Endothelial cell (in vitro differentiated cells): ENCODE measurements at regions not wholly inside any gene's neighbourhood (a gene's known extent, or its start where the extent isn't known, plus 50 kb on each side); places are given as distances from the start of the nearest gene placed in this dataset.

Experiments used
- DNase-seq: peaks from one replicate; pipeline ENCODE4 v3.0.0; 2021; ENCODE audit warnings: low spot score
- H3K27ac Mint-ChIP-seq: one replicate; pipeline ENCODE4 v1.8.0; 2021; ENCODE audit warnings: mixed read lengths, inconsistent platforms; ENCODE audit not compliant: unreplicated experiment
- H3K27me3 Mint-ChIP-seq: one replicate; pipeline ENCODE4 v1.8.0; 2021; ENCODE audit warnings: mild to moderate bottlenecking, moderate library complexity, mixed read lengths, inconsistent platforms; ENCODE audit not compliant: unreplicated experiment
- H3K36me3 Mint-ChIP-seq: one replicate; pipeline ENCODE4 v1.8.0; 2021; ENCODE audit warnings: mild to moderate bottlenecking, low read depth, mixed read lengths, inconsistent platforms; ENCODE audit not compliant: unreplicated experiment
- H3K4me1 Mint-ChIP-seq: one replicate; pipeline ENCODE4 v1.8.0; 2021; ENCODE audit warnings: mild to moderate bottlenecking, mixed read lengths, inconsistent platforms; ENCODE audit not compliant: unreplicated experiment
- H3K4me3 Mint-ChIP-seq: one replicate; pipeline ENCODE4 v1.8.0; 2021; ENCODE audit warnings: mild to moderate bottlenecking, mixed read lengths, inconsistent platforms; ENCODE audit not compliant: unreplicated experiment
- H3K9me3 Mint-ChIP-seq: one replicate; pipeline ENCODE4 v1.8.0; 2021; ENCODE audit warnings: mixed read lengths, inconsistent platforms; ENCODE audit not compliant: unreplicated experiment
- CTCF ChIP-seq: fragments of 200-600 bp; sonication (generic); IDR thresholded peaks from one replicate; pipeline ENCODE4 v1.5.0; 2021; ENCODE audit warnings: antibody characterized with exemption; ENCODE audit not compliant: unreplicated experiment

- no peak for DNase-seq
- no peaks in the 10 kb centered on the region for H3K27me3 Mint-ChIP-seq
- no peaks in the 10 kb centered on the region for H3K4me1 Mint-ChIP-seq
- TF ChIP-seq CTCF = no peak
- H3K36me3 Mint-ChIP-seq = no peaks in the 10 kb centered on the region
- no peak overlapping the region for H3K27ac Mint-ChIP-seq
- H3K4me3 Mint-ChIP-seq = no peak overlapping the region
- no peaks in the 10 kb centered on the region for H3K9me3 Mint-ChIP-seq
Measured at GRCh38 chr5:94086194-94086593, 344.8 kb upstream of the POU5F2 start.

GRCh38 chr5:94082405-94082804, 341.0 kb upstream of the POU5F2 start:
- Mint-ChIP-seq H3K4me1 (no peaks in the 10 kb centered on the region), H3K4me3 (no peak overlapping the region), H3K27ac (no peak overlapping the region), H3K36me3 (no peaks in the 10 kb centered on the region), H3K9me3 (no peaks in the 10 kb centered on the region), H3K27me3 (no peaks in the 10 kb centered on the region)
- DNase-seq = no peak
- no peak for TF ChIP-seq CTCF

GRCh38 chr5:94081088-94081487, 339.7 kb upstream of the POU5F2 start:
- DNase-seq = no peak
- no peaks in the 10 kb centered on the region for H3K27me3 Mint-ChIP-seq
- H3K4me1 Mint-ChIP-seq = no peaks in the 10 kb centered on the region
- no peak overlapping the region for H3K4me3 Mint-ChIP-seq
- no peak for TF ChIP-seq CTCF
- no peak overlapping the region for H3K27ac Mint-ChIP-seq
- no peaks in the 10 kb centered on the region for H3K36me3 Mint-ChIP-seq
- H3K9me3 Mint-ChIP-seq = no peaks in the 10 kb centered on the region

- Mint-ChIP-seq H3K36me3 (no peaks in the 10 kb centered on the region), H3K27me3 (peaks cover 2% of the 10 kb centered on the region), H3K4me3 (no peak overlapping the region), H3K9me3 (no peaks in the 10 kb centered on the region), H3K27ac (no peak overlapping the region), H3K4me1 (no peaks in the 10 kb centered on the region)
- DNase-seq = no peak
- no peak for TF ChIP-seq CTCF
Measured at GRCh38 chr5:94080390-94080789, 339.0 kb upstream of the POU5F2 start.

GRCh38 chr5:94072116-94072515, 330.7 kb upstream of the POU5F2 start:
- no peaks in the 10 kb centered on the region for H3K9me3 Mint-ChIP-seq
- no peak overlapping the region for H3K4me3 Mint-ChIP-seq
- H3K36me3 Mint-ChIP-seq = peaks cover 4% of the 10 kb centered on the region
- H3K4me1 Mint-ChIP-seq = no peaks in the 10 kb centered on the region
- no peak for DNase-seq
- H3K27ac Mint-ChIP-seq = no peak overlapping the region
- H3K27me3 Mint-ChIP-seq = peaks cover 2% of the 10 kb centered on the region
- TF ChIP-seq CTCF = no peak
